Activated T-cell treated with anti-CD3 and anti-CD28 coated beads for 48 hours (primary cell): ENCODE measurements at regions not wholly inside any gene's neighbourhood (a gene's known extent, or its start where the extent isn't known, plus 50 kb on each side); places are given as distances from the start of the nearest gene placed in this dataset.

Experiments used
- DNase-seq: peaks from one replicate; pipeline ENCODE4 v3.0.0-alpha.2; 2020; ENCODE audit warnings: low read depth

DNA sequence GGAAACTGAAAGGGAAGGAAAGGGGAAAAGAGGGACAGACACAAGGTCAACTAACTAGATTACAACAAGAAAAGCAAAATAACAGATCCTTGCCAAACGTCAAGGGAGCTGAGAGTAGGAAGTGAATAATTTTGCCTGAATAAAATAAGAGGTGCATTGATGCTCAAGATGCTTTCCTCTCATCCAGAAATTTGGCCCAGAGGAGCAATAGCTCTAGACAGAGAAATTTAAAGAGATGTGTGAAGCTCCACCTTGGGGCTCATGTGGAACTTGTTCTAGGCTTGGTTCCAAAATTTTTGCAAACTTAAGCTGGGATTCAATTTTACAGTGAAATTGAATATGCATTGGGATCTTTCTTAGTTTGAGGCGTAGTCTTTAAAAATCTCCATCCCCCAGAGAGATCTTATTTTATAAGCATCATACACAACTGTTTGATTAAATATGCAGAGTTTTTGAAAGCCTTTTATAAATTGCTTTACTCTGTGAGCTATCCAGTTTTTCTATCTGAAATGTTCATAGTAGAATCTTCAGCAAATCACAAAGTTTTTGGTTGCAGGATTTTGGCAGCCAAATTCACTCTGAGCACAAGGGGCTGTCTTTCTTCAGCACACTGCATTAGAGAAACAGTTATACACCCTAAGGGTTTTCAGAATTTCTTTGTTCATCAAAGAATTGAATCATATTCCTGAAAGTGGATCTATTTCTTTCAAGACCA, 1159.5 kb downstream of the ADGRL3 start:
- DNase-seq = no peak

DNA sequence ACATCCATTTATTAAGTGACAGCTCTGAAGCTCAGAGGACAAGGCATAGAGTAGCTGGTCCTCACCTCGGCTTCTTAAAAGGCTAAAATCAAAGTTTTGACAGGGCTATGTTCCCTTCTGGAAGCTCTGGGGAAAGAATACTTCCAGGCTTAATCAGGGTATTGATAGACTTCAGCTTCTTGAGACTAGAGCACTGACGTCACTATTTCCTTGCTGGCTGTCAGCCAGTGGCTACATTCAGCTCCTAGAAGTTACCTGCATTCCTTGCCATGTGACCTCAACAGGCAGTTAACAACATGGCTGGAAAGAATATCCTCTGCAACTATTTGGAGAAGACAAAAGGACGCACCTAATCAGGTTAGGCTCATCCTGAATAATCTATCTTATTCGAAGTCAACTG, 1144.8 kb downstream of the ADGRL3 start:
- no peak for DNase-seq

DNA sequence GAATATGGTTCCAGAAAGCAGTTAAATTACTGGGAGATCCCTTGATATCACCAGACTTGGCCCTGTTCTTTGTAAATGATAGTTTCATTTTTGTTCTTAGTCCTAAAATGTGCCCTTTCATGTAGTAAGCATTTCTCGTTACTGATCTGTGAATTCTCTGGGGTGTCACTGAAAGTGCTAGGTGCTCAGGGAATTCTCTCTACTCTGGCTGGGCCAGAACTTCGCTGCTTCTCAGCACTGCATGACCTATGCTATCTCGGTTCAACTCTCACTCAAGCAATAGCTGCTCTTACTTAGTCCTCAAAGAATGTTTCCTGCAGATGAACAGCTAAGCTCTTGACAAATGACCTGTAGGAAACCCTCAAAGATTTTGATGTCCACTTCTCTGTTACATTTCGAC, 1144.3 kb downstream of the ADGRL3 start:
- DNase-seq = no peak

DNA sequence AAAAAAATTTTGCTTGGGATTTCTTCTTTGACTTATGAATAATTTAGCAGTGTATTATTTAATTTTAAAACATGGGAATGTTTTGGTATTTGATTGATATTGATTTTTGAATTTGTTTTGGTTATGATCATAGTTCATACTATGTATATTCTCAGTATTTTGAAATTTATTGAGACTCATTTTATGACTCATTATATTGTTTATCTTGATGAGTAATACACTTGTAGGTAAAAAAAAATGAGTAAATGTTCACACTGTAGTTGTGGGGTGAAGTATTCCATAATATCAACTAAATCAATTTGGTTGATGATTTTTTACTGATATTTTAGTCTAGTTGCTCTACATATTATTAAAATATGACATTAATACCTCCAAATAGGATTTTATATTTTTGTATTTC, 1142.2 kb downstream of the ADGRL3 start:
- DNase-seq = no peak

DNA sequence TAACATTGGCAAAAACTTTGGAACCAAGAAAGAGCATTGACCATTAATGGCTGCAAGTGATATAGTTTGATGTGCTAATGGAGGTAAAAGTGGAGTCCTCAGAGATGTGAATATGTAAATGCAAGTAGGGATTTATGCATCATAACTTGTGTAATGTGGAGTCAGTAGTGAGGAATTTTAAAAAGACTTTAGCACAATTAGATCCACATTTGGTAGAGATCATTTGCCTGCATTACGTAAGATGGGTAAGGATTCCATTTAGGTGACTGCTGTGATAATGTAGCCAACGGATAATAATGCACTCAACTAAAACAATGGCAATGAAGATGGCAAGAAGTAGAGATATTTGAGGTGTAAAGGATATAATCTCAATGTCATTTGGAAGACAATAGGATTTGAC, 1128.4 kb downstream of the ADGRL3 start:
- no peak for DNase-seq

DNA sequence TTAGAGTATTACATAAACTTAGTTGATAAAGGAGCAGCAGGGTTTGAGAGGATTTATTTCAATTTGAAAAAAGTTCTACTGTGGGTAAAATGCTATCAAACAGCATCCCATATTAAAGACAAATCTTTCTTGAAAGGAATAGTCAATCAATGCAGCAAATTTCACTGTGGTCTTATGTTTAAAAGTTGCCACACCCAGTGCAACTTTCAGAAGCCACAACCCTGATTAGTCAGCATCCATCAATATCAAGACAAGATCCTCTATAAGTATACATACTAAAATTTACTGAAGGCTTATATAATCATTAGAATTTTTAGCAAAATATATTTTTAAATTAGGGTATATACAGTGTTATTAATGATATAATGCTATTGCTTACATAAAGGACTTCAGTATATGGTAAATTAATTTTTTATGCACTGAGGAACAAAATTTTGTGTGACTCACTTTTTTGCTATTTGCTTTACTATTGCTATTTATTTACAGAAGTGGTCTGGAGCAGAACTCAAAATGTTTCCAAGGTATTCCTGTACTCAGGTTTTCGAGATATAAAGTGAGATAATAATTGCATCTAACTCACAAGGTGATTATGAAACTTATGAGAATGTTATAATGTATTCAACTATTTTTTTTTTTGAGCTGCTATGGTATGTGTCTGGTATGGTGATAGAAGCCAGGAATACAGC, 1127.6 kb downstream of the ADGRL3 start:
- no peak for DNase-seq

DNA sequence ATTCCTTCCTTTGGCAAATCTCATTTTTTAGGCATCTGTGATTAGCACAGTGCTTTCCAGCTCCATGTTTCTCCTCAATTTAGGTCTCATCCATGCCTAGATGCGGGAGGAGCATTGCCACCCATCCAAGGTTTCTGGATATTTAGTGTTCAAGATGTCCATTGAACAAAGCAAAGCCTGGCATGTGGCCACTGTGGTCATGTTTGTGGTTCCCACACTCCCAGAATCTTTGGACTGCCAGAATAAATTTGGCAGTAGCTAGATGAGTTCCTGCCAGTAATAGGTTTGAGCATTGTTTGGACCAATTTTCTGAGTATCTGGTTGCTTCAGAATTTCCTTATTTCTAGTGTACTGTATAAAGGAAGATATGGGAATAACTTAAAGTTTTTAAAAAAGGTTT, 1124.1 kb downstream of the ADGRL3 start:
- no peak for DNase-seq

DNA sequence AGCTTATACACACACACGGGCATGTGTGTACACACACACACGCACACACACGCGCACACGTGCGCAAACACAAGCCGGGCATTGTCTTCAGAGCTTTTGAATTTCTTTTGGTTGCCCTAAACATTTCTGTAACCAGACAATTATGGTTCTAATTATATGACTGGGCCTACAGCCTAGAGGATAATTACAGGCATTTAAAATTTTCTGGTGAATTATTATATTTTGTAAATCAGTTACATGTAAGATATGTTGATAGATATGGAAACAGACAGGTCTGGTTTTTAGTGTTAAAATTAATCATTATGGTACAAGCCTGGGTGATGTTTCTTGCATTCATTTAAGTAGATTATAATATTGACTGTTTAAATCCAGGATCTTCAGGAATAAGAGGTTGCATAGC, 1120.5 kb downstream of the ADGRL3 start:
- no peak for DNase-seq

DNA sequence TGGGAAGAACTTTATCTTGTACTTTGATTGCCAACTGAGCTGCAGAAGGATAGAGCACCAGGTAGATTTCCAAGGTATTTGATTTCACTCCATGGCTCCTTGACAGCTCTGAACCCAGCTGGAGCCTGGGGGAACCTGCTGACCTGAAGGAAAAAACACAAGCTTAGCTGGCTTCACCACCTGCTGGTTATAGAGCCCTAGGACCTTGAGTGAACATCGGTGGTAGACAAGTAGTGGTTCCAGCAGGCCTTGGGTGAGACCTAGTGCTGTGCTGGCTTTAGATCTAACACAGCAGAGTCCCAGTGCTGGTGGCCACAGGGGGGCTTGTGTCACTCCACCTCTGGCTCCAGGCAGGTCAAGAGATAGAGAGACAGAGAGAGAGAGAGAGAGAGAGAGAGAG, 1102.6 kb downstream of the ADGRL3 start:
- DNase-seq = no peak

DNA sequence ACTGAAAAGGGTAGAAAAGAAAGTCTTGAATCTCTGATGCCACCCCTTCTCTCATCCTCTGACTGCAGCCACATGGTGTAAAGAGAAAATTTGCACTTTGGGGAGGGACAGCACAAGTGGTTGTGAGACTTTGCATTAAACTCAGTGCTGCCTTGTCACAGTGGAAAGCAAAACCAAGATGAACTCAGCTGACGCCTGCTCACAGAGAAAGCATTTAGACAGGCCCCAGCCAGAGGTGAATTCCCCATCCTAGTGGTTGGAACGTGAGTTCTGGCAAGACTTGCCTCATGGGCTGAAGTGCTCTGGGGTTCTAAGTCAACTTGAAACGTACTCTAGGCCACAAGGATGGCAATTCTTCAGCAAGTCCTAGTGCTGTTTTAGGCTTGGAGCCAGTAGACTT, 1101.4 kb downstream of the ADGRL3 start:
- no peak for DNase-seq

DNA sequence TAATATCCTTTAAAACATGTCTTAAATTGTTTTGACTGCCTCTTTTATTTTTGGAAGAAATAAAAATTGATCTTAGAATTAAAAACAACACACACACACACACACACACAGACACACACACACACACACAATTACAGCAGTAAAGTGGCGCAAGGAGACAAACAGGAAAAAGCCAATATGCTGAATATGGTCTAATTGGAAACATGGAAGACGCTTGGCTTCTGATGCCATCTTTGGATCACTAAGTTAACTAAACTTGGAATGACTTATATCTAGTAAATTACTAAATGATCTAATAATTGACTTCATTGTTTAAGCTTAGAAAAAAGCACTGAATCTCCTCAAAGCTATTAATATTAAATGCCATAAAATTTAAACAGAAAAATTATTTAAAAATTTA, 1093.4 kb downstream of the ADGRL3 start:
- no peak for DNase-seq

DNA sequence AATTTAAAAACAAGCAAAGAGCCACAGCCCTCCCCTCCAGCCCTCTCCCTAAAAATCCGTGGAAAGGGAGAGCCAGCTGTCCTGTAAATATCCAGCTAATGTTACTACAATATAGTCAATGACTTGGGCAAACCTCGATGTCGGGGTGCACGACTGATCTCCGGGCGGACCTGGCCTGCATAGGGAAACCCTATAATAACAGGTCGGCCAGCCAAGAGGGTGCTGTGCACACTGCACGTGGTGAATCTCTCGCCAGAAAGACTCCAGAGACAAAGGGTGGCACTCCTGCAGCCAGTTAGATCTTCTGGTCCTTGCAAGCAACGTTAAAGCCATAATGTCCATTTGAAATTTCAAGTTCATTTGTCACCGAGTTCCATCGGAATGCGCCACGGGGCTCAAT, 1092.8 kb downstream of the ADGRL3 start:
- no peak for DNase-seq

DNA sequence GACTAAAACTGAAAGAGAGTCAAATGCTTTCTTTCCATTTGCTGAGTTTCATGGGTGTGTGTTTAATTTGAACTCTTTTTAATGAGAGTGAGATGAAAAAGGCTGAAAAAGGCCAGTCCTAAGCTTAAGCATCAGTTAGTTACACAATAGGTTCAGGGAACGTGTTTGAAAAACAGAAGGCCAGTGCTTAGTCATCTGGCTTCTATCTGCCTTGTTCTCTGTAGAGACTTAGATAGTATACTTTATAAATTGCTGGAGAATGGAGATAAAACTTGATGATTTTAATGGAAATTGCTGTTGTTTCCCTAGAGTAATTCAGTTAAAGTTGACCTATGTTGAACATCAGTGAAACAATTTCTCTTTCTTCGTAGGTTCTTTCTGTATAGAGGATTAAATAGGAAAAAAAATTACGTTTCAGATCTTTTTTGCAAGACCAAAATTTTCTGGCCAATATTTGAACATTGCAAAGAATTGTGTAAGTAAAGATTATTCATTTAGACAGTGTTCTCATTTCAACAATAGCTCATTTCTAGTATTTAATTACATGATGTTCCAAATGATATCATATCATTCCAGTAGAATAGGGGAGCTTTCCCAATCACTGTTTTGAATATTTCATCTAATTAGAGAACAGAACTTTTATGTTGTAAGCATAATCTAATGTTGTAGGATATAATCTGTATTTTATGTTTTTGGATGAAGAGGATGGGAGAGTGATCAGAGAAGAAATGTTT, 1088.8 kb downstream of the ADGRL3 start:
- no peak for DNase-seq

DNA sequence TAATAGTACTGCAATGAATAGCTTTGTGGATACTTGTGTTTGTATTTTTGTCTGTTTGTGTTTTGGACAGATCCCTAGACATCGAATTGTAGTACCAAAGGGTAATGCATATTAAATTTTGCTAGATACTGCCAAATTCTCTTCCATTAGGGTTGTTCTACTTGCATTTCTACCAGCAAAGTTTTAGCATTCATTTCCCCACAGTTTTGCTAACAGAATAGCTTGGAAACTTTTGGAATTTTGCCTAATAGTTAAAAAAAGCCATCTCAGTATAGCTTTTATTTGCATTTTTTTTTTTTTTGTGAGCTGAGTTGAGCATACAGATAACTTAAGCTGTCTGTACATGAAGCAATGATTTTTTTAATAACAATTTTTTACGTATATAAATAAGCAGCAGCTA, 1084.9 kb downstream of the ADGRL3 start:
- DNase-seq = no peak

DNA sequence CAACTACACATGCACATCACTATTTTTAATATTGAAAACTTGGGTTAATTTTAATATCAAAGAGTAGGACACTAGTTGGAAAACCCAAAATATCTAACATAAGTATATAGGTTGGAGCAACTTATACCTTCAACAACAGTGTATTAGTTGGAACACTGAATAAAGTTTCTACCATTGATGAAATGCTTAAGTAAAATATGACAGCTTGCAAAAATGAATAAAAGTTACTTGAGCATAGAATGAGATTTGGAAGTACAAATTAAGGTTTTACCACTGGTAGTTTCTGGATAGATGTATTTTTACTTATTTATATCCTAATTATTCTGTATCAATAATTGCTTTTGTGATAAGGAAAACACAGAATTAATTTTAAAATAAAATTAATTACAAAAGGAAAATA, 1079.6 kb downstream of the ADGRL3 start:
- DNase-seq = no peak

DNA sequence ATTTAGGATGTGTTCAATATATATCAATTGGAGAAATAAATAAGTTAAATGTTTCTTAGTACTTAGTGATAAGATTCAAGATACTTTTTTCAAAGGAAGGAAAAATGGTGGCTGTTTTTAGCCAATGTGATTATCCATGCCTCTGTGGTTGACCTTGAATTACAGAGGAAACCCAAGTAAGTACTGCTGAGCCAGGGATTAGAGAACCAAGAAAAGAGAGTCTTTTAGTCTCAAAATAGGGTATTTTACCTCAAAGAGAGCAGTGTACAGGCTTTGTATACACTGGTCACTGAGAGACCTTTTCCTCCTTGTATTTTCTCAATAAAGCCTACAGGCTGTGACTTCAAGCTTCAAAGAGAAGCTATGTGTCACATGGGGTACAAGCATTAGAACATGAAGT, 1075.3 kb downstream of the ADGRL3 start:
- no peak for DNase-seq

DNA sequence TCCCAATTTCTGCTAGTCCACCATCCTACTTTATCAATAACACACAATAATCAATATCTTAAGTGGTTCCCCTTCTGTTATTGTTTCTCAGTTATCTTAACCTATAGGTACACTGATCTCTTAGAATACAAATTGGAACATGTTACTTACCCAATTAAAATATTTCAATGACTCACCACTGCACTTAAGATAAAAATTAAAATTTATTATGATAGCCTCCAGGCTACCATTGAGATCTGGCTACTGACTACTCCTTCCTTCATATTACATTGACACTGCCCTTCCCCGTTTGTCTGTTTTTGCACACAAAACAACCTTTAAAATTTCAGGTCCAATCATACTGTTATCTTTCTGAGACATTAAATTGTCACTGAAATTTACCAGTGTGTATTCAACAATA, 1074.7 kb downstream of the ADGRL3 start:
- DNase-seq = no peak

DNA sequence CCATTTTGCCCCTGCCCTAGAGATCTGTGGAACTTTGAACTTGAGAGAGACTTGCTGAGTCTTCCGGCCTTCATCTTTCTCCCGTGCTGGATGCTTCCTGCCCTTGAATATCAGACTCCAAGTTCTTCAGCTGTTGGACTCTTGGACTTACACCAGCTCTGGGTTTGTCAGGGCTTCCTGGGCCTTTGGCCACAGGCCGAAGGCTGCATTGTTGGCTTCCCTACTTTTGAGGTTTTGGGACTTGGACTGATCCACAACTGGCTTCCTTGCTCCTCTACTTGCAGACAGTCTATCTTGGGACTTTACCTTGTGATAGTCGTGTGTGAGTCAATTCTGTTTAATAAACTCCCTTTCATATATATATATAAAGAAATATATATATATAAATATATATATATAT, 1071.0 kb downstream of the ADGRL3 start:
- DNase-seq = no peak

DNA sequence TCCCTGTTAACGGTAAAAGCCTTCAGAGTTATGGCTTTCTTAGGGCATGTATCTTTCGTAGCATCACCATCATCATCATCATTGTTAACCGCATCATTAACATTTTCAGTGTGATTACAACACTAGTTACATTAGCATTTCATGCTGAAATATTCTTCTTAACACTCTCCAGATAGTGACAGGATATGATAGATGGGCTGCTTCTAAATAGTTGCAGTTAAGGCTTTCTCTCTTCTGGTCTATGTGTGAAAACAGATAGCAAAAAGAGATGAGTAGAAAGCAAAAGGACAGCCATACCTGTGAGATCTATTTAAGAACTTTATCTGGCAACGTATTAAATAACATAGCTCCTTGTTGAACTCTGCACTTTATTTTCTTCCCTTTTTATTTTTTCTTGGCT, 1069.8 kb downstream of the ADGRL3 start:
- DNase-seq = no peak

DNA sequence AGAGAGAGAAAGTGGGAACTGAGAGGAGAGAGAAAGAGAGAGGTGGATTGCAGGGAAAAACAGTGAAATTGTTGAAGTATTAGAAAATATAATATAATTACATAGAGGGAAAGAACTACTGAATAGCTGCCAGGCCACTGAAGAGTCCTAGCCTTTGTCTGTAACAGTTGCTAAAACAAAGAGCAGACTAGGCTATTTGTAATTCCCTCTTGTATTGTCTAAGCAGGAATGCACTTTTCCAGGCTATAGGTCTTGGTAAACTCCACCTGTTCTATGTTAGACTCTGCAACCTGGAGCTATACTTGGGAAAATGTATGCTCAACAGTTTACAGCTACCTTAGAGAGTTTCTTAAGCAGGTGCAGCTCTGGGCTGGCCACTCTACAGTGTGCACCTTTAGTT, 1063.3 kb downstream of the ADGRL3 start:
- no peak for DNase-seq

DNA sequence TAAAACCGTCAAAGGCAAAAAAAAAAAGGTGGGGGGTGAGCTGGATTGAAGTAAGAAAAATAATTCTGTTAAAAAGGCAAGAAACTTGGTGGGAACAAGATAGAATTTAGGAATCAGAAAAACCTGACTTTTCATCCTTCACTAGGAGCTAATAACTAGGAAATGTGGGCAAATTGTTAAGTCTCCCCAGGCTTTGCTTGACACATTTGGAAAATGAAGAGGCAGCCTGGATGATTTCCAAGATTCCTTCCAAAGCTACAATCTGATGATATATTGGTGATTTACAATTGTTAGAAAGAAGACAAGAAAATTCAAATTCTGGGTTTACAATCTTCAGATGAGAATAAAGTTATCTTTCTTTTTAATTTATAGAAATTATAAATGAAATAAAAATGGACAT, 1062.5 kb downstream of the ADGRL3 start:
- DNase-seq = no peak

DNA sequence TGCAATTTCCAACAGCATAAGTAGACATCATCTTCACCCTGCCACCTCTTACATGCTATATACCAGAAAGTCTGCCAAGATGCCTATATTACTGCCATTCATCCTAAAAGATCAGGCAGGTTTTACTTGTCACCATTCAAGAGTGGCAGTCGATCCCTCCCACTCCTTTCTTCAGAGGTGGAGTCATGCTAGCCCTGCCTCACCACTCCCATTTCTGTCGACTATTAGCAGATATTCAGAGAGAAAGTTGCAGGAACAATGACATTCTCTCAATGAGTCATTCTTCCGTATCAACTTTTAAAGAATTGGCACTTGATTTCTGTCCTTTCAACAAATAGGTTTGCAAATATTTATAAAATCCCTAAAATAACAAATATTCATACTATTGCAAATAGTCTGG, 1060.1 kb downstream of the ADGRL3 start:
- no peak for DNase-seq

DNA sequence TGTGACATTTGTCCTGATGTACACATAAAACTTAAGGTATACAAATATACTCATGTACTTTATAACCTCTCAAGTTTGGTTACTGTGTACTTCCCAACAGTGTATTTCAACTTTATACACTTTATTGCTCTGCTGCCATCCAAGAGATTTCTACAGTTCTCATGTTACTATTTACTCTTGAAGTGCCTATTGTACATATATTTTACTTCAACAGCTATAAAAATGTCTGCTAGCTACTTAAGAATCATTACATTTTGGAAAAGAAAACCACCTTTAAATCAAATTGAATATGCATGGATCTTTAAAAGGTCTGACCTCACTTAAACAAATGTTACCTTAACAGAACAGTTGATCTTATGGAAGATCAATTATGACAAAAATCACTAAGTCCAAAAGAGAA, 1056.4 kb downstream of the ADGRL3 start:
- DNase-seq = no peak
